SU-DHL-6 (cell line): ENCODE measurements at regions not wholly inside any gene's neighbourhood (a gene's known extent, or its start where the extent isn't known, plus 50 kb on each side); places are given as distances from the start of the nearest gene placed in this dataset.

Source experiments
- CTCF ChIP-seq: fragments of 200-600 bp; sonication (generic); IDR thresholded peaks from one replicate; pipeline ENCODE4 v1.5.1; 2017; ENCODE audit warnings: antibody characterized with exemption, mild to moderate bottlenecking, low read length, moderate library complexity; ENCODE audit not compliant: insufficient read depth, poor library complexity, severe bottlenecking
- EZH2phosphoT487 ChIP-seq: fragments of 200-600 bp; sonication (generic), shearing (Covaris generic); conservative IDR thresholded peaks from 2 replicates; pipeline ENCODE4 v1.6.1; 2018; ENCODE audit warnings: mild to moderate bottlenecking, antibody characterized with exemption, low read length, moderate library complexity, mixed read lengths

- no peak for TF ChIP-seq CTCF
- no peak for TF ChIP-seq EZH2phosphoT487
These were observed 77.2 kb upstream of the MYOCD start for GRCh38 chr17:12588531-12588930.
